H1 (cell line): ENCODE measurements at regions not wholly inside any gene's neighbourhood (a gene's known extent, or its start where the extent isn't known, plus 50 kb on each side); places are given as distances from the start of the nearest gene placed in this dataset.

Experiments
- BCL11A ChIP-seq, 2 experiments: IDR thresholded peaks; one replicate each; pipeline ENCODE4 v1.6.1; 2011; ENCODE audit warnings: low read depth in 2 of 2, low read length in 2 of 2, mild to moderate bottlenecking in 2 of 2

DNA sequence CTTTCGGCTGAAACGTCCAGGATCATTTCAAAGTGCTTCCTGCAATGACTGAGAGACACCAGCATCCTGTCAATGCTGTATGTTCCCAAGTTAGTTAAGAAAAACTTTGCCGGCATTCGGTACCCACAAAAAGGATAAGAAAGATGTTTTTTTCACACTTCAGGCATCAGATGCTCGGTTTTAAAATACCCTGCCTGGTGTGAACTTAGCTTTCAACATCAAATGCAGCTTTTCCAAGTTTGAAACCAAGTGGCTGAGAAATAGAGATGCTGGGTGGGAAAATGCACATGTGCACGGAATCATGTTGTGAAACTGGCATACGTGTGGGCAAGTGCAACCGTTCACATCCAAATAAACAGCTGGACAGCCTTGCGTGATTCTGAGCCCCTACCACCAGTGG is 254.9 kb upstream of the IGF1R start (continued):
- TF ChIP-seq BCL11A (IDR thresholded peaks at IDR 0.05; ENCODE audit: low read depth in 2 of 2, low read length in 2 of 2) = no peak
